ENCODE measurements at regions not wholly inside any gene's neighbourhood (a gene's known extent, or its start where the extent isn't known, plus 50 kb on each side); places are given as distances from the start of the nearest gene placed in this dataset.

DNA sequence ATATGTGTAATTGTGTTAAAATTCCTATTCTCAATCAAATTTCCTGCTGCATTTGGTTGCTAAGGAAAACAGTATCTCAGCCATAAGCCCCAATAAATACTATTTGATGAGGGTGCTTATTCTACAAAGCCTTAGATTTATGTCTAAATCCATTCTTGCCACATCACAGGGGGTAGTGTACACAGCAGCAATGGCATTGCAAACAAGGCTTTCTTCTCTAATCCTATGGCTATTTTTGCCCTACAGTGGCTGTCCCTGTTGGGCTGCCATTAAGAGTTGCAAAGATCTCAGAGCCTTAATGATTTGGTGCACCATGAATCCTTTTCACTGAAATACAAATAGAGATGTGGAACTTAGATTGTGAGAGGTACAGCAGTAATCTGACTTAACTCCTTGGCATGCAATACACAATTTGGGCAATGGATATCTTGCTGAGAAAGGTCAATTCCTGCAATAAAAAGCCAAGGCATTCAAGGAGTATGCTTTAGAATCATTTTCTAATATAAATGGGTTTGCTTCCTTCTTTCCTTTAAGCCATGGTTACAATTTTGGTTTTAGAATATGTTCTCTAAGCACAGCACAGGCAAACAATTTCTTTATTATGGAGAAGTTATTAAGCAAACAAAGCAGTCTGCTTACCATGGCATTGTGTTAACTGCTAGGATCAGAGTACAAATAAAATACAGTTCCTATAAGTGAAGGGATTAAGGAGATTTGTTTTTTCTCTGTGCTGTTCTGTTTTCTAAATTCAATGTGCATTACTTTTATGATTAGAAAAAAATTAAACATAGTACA, 69.8 kb upstream of the CD302 start:
- no peaks in the 10 kb centered on the region; the same call in 1 of the 2 replicates for H3K27me3 ChIP-seq (ENCODE audit: control insufficient read depth, insufficient read depth, low read length)
- TF ChIP-seq, protein P1, sequence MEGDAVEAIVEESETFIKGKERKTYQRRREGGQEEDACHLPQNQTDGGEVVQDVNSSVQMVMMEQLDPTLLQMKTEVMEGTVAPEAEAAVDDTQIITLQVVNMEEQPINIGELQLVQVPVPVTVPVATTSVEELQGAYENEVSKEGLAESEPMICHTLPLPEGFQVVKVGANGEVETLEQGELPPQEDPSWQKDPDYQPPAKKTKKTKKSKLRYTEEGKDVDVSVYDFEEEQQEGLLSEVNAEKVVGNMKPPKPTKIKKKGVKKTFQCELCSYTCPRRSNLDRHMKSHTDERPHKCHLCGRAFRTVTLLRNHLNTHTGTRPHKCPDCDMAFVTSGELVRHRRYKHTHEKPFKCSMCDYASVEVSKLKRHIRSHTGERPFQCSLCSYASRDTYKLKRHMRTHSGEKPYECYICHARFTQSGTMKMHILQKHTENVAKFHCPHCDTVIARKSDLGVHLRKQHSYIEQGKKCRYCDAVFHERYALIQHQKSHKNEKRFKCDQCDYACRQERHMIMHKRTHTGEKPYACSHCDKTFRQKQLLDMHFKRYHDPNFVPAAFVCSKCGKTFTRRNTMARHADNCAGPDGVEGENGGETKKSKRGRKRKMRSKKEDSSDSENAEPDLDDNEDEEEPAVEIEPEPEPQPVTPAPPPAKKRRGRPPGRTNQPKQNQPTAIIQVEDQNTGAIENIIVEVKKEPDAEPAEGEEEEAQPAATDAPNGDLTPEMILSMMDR (IDR thresholded peaks at IDR 0.05; ENCODE audit: insufficient read depth, low read depth, low read length) = no peak
- DNase-seq (ENCODE audit: low read depth) = no peak
- no peak overlapping the region for H3K4me3 ChIP-seq (ENCODE audit: low read depth, low read length)
- no peaks in the 10 kb centered on the region for H3K36me3 ChIP-seq (ENCODE audit: control insufficient read depth, insufficient read depth, low read length)
- POLR2A ChIA-PET = no interaction called here
- CTCF ChIA-PET = interaction anchor here (0.6 kb wide), 1 partner anchor 1889 kb away, joined by 3 read pairs; no protein-coding TSS in a partner anchor

DNA sequence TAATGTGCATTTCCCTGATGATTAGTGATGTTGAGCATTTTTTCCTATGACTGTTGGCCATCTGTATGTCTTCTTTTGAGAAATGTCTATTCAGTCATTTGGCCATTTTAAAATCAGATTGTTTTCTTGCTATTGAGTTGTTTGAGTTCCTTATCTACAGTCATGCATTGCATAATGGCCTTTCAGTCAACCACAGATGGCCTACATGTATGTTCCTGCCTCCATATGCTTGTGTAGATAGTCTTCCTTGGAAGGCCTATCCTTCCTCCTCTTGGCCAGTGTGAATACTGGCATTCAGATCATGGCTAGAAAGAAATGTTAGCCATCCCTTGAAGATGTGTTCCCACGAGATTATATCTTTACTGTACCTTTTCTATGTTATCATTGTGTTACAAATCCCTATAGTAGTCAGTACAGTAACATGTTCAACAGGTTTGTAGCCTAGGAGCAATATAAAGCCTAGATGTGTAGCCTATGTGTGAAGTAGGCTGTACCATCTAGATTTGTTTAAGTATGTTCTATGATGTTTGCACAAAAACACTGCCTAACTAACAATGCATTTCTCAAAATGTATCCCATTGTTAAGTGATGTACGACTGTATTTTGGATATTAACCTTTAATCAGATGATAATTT, 65.6 kb upstream of the CD302 start:
- TF ChIP-seq, protein P1 (IDR thresholded peaks at IDR 0.05; ENCODE audit: insufficient read depth, low read depth, low read length) = no peak
- H3K27me3 ChIP-seq (ENCODE audit: control insufficient read depth, insufficient read depth, low read length) = peaks cover 1% of the 10 kb centered on the region; the same call in 1 of the 2 replicates
- ChIA-PET POLR2A (no interaction called here), CTCF (no interaction called here)
- H3K36me3 ChIP-seq (ENCODE audit: control insufficient read depth, insufficient read depth, low read length) = no peaks in the 10 kb centered on the region
- DNase-seq (ENCODE audit: low read depth) = no peak
- no peak overlapping the region for H3K4me3 ChIP-seq (ENCODE audit: low read depth, low read length)

DNA sequence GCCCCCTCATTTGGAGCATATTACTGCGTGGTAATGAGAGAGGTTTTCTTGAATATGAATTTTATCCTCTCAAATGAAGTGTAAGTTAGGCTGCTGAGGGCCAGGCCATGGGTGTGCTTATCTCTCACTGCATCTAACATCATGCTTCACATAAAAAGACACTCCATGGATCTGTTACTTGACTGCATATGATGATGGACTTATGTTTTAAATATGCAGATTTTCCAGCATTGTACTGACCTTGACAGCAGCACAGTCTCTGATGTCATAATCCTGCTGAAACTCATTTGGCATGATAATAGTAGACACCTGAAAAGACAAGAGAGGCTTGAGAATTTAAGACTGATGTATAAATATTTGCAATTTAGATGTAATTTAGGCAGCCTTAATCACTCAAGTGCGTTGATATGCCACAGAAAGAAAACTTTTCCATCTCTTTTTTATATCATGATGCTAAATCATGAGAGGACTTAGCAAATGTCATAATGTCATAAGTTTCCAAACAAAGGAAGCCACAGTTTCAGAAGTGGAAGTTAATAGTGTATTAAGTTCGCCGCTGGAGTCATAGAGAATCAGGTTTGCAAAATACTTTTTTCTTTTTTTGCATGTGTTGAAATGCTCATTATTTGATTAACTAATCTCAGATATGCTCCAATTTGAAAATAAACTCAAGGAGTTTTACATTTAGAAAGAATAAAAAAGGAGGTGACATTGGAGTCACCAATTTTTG, 62.7 kb upstream of the CD302 start:
- no peak overlapping the region for H3K4me3 ChIP-seq (ENCODE audit: low read depth, low read length)
- no peaks in the 10 kb centered on the region for H3K36me3 ChIP-seq (ENCODE audit: control insufficient read depth, insufficient read depth, low read length)
- POLR2A ChIA-PET = no interaction called here
- CTCF ChIA-PET = no interaction called here
- H3K27me3 ChIP-seq (ENCODE audit: control insufficient read depth, insufficient read depth, low read length) = peaks cover 1% of the 10 kb centered on the region; the same call in 1 of the 2 replicates
- no peak for DNase-seq (ENCODE audit: low read depth)
- TF ChIP-seq, protein P1 (IDR thresholded peaks at IDR 0.05; ENCODE audit: insufficient read depth, low read depth, low read length) = no peak

DNA sequence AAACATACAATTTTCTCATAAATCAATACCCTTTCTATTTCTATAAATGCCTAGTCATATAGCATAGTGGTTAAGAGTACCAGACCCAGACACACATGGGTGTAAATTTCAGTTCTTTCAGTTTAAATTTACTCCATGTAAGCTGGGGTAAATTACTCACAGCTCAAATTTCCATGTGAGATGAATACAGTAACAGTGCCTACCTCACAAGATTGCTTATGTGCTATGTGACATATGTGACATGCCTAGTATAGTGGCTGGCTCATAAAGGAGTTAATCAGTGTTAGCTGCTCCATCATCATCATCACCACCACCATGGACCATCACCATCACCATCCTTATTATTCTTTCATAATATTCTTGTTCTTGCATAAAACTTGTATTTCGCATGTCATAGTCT, 61.6 kb upstream of the CD302 start:
- Histone ChIP-seq H3K27me3 (ENCODE audit: control insufficient read depth, insufficient read depth, low read length) (peaks cover 1% of the 10 kb centered on the region; the same call in 1 of the 2 replicates), H3K4me3 (ENCODE audit: low read depth, low read length) (no peak overlapping the region), H3K36me3 (ENCODE audit: control insufficient read depth, insufficient read depth, low read length) (no peaks in the 10 kb centered on the region)
- CTCF ChIA-PET = no interaction called here
- TF ChIP-seq, protein P1 (IDR thresholded peaks at IDR 0.05; ENCODE audit: insufficient read depth, low read depth, low read length) = no peak
- no peak for DNase-seq (ENCODE audit: low read depth)
- POLR2A ChIA-PET = no interaction called here

DNA sequence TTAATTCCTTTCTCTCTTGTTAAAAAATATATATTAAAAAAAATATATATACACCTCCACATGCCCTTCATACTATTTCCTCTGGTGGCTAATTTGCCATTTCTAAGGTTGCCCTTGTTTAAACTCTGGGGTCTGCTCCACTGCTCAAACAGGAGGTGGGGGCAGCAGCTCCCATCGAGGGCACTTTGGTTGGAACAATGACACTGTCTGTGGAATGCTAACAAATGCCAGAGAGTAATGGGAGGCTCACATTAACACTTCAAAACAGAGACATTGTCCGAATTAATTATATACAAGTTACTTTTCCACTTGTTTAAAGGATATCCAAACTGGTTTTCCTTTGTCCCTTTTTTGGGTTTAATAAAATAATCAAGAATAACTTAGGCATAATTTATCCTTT, 58.8 kb upstream of the CD302 start:
- no peak for DNase-seq (ENCODE audit: low read depth)
- no peak overlapping the region for H3K4me3 ChIP-seq (ENCODE audit: low read depth, low read length)
- TF ChIP-seq, protein P1 (IDR thresholded peaks at IDR 0.05; ENCODE audit: insufficient read depth, low read depth, low read length) = no peak
- ChIA-PET CTCF (no interaction called here), POLR2A (no interaction called here)
- peaks cover 1% of the 10 kb centered on the region; the same call in 1 of the 2 replicates for H3K27me3 ChIP-seq (ENCODE audit: control insufficient read depth, insufficient read depth, low read length)
- no peaks in the 10 kb centered on the region for H3K36me3 ChIP-seq (ENCODE audit: control insufficient read depth, insufficient read depth, low read length)
